ENCODE measurements at regions not wholly inside any gene's neighbourhood (a gene's known extent, or its start where the extent isn't known, plus 50 kb on each side); places are given as distances from the start of the nearest gene placed in this dataset.

DNA sequence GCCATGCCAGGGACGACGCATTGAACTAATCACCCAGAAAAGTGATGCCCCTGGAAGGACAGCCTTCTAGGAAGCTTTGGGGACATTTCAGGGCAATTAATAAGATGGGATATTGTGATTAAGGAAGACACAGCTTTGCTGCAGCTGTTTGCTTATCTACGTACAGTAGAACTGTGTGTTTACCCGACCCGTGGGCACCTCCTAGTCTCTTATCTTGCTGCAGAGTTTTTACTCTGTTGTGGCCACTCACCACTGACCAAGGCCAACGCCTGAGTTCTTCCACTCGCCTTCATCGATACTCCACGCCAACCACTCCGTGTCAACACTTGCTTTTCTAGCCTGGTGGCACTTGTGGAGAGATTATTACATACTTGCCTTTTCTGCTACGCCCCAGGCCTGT, 105.9 kb upstream of the MLN start:
- no peaks in the 10 kb centered on the region for H3K4me1 ChIP-seq (ENCODE audit: insufficient read depth, low read length, poor library complexity, severe bottlenecking)
- intact Hi-C loops (cut with micrococcal nuclease; ENCODE audit: unreplicated experiment): no loop called here

DNA sequence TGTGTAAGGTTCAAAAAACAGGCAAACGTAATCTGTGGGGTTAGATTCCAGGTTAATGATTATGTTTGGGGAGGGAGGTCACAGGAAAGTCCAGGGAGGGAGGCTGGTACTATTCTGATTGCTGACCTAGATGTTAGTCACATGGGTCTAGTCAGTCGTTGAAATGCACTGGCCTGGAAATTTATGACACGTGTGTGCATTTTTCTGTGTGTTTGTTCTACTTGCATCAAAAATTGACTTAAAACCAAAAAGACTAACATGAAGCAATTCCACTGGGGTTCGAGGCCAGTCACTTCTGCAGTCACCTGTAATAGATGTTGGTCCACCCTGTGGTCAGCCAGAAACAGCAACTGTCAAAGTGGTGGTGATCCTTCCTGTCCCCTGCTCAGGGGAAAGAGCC, 104.2 kb upstream of the MLN start:
- Histone ChIP-seq H2AFZ (ENCODE audit: low read length) (no peak overlapping the region), H3K4me3 (ENCODE audit: low read depth, low read length, poor library complexity, severe bottlenecking) (no peak overlapping the region), H3K36me3 (ENCODE audit: insufficient read depth, low read length) (no peaks in the 10 kb centered on the region), H3K4me2 (ENCODE audit: low read length) (no peak overlapping the region), H3K4me1 (ENCODE audit: insufficient read depth, low read length, poor library complexity, severe bottlenecking) (no peaks in the 10 kb centered on the region), H3K9me2 (ENCODE audit: insufficient read depth, low read length) (no peaks in the 10 kb centered on the region), H4K20me1 (ENCODE audit: insufficient read depth, low read length) (no peaks in the 10 kb centered on the region), H3K9me3 (ENCODE audit: low read length) (no peaks in the 10 kb centered on the region), H3K79me2 (ENCODE audit: insufficient read depth, low read depth, low read length) (no peaks in the 10 kb centered on the region), H3K27ac (ENCODE audit: low read depth, low read length, poor library complexity, severe bottlenecking) (no peak overlapping the region)
- no TSS peak for BruUV-seq (replicated peaks)
- ChIA-PET CTCF (ENCODE audit: unreplicated experiment) (no interaction called here), POLR2A (no interaction called here)
- no peak for DNase-seq (ENCODE audit: low spot score)
- intact Hi-C loops (cut with micrococcal nuclease; ENCODE audit: unreplicated experiment): no loop called here
- TF ChIP-seq EZH2phosphoT487 (IDR thresholded peaks at IDR 0.05; ENCODE audit: borderline replicate concordance, low read depth, low read length): no peak
- TF ChIP-seq, protein P1, sequence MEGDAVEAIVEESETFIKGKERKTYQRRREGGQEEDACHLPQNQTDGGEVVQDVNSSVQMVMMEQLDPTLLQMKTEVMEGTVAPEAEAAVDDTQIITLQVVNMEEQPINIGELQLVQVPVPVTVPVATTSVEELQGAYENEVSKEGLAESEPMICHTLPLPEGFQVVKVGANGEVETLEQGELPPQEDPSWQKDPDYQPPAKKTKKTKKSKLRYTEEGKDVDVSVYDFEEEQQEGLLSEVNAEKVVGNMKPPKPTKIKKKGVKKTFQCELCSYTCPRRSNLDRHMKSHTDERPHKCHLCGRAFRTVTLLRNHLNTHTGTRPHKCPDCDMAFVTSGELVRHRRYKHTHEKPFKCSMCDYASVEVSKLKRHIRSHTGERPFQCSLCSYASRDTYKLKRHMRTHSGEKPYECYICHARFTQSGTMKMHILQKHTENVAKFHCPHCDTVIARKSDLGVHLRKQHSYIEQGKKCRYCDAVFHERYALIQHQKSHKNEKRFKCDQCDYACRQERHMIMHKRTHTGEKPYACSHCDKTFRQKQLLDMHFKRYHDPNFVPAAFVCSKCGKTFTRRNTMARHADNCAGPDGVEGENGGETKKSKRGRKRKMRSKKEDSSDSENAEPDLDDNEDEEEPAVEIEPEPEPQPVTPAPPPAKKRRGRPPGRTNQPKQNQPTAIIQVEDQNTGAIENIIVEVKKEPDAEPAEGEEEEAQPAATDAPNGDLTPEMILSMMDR (conservative IDR thresholded peaks at IDR 0.05; ENCODE audit: low read length): no peak

More for the DNA sequence above, 105.9 kb upstream of the MLN start:
- Histone ChIP-seq H3K4me2 (ENCODE audit: low read length) (no peak overlapping the region), H3K36me3 (ENCODE audit: insufficient read depth, low read length) (no peaks in the 10 kb centered on the region), H2AFZ (ENCODE audit: low read length) (no peak overlapping the region), H3K79me2 (ENCODE audit: insufficient read depth, low read depth, low read length) (no peaks in the 10 kb centered on the region), H3K4me3 (ENCODE audit: low read depth, low read length, poor library complexity, severe bottlenecking) (no peak overlapping the region), H3K9me3 (ENCODE audit: low read length) (no peaks in the 10 kb centered on the region), H3K27ac (ENCODE audit: low read depth, low read length, poor library complexity, severe bottlenecking) (no peak overlapping the region), H4K20me1 (ENCODE audit: insufficient read depth, low read length) (no peaks in the 10 kb centered on the region), H3K9me2 (ENCODE audit: insufficient read depth, low read length) (no peaks in the 10 kb centered on the region)
- CTCF ChIA-PET (ENCODE audit: unreplicated experiment): no interaction called here
- POLR2A ChIA-PET: no interaction called here
- no peak for TF ChIP-seq EZH2phosphoT487 (IDR thresholded peaks at IDR 0.05; ENCODE audit: borderline replicate concordance, low read depth, low read length)
- TF ChIP-seq, protein P1 (conservative IDR thresholded peaks at IDR 0.05; ENCODE audit: low read length): no peak
- no peak for DNase-seq (ENCODE audit: low spot score)
- BruUV-seq (replicated peaks): no TSS peak

DNA sequence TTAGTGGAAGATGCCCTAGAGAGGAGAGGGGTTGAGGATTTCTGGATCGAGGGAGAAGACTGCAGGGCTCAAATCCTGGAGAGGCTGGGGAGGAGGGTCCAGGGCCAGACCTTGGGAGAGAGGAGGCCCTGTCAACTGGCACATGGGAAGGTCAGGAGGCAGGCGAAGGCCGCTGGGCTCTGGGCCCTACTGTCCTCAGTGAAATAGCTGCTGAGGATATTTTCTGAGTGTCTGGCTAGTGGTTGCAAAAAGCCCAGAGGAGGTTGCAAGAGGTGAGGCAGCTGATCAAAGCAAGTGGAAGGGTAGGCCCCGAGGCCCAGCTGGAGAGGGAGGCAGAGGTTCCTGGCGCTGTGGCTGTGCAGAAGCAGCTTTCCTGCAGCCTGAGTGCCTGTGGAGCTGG, 103.4 kb upstream of the MLN start:
- Histone ChIP-seq H3K4me2 (ENCODE audit: low read length) (no peak overlapping the region), H3K9me3 (ENCODE audit: low read length) (no peaks in the 10 kb centered on the region), H3K9me2 (ENCODE audit: insufficient read depth, low read length) (no peaks in the 10 kb centered on the region), H3K27ac (ENCODE audit: low read depth, low read length, poor library complexity, severe bottlenecking) (no peak overlapping the region), H3K36me3 (ENCODE audit: insufficient read depth, low read length) (no peaks in the 10 kb centered on the region), H4K20me1 (ENCODE audit: insufficient read depth, low read length) (no peaks in the 10 kb centered on the region), H3K4me1 (ENCODE audit: insufficient read depth, low read length, poor library complexity, severe bottlenecking) (no peaks in the 10 kb centered on the region), H3K4me3 (ENCODE audit: low read depth, low read length, poor library complexity, severe bottlenecking) (no peak overlapping the region), H2AFZ (ENCODE audit: low read length) (no peak overlapping the region), H3K79me2 (ENCODE audit: insufficient read depth, low read depth, low read length) (no peaks in the 10 kb centered on the region)
- CTCF ChIA-PET (ENCODE audit: unreplicated experiment): no interaction called here
- POLR2A ChIA-PET: interaction anchor here (0.6 kb wide), 1 partner anchor 82 kb away, joined by 6 read pairs; no protein-coding TSS in a partner anchor
- TF ChIP-seq, protein P1 (conservative IDR thresholded peaks at IDR 0.05; ENCODE audit: low read length): no peak
- TF ChIP-seq EZH2phosphoT487 (IDR thresholded peaks at IDR 0.05; ENCODE audit: borderline replicate concordance, low read depth, low read length): no peak
- no TSS peak for BruUV-seq (replicated peaks)
- DNase-seq (ENCODE audit: low spot score): no peak
- intact Hi-C loops (cut with micrococcal nuclease; ENCODE audit: unreplicated experiment): no loop called here
